Thyroid gland (tissue), 4 donors: ENCODE measurements at regions not wholly inside any gene's neighbourhood (a gene's known extent, or its start where the extent isn't known, plus 50 kb on each side); places are given as distances from the start of the nearest gene placed in this dataset.

Experiments
- DNase-seq, 2 donors: peaks; one replicate each; pipeline ENCODE4 v3.0.0-alpha.2; 2019
- H3K27ac ChIP-seq, 3 donors: fragments of 200-600 bp; sonication (generic); 1 replicate in 2 of 3; 2 replicates in 1 of 3; pipeline ENCODE4 v1.5.1; 2016 to 2019; ENCODE audit warnings: mild to moderate bottlenecking in 1 of 3, moderate library complexity in 1 of 3
- H3K27me3 ChIP-seq: fragments of 200-600 bp; sonication (generic); one replicate; pipeline ENCODE4 v1.5.1; 2019
- H3K36me3 ChIP-seq, 2 donors: fragments of 200-600 bp; sonication (generic); one replicate each; pipeline ENCODE4 v1.5.1; 2016 to 2019
- H3K4me1 ChIP-seq, 2 donors: fragments of 200-600 bp; sonication (generic); one replicate each; pipeline ENCODE4 v1.5.1; 2017 to 2019
- H3K4me3 ChIP-seq, 3 donors: fragments of 200-600 bp; sonication (generic); replicated peaks in 1 of 3; 1 replicate in 2 of 3; 2 replicates in 1 of 3; pipeline ENCODE4 v1.5.1; 2016; ENCODE audit warnings: mild to moderate bottlenecking in 1 of 3
- H3K9me3 ChIP-seq: fragments of 200-600 bp; sonication (generic); one replicate; pipeline ENCODE4 v1.5.1; 2017
- POLR2A ChIP-seq, 2 donors: fragments of 450-650 bp; IDR thresholded peaks; one replicate each; pipeline ENCODE4 v1.6.1; 2017; ENCODE audit warnings: antibody characterized with exemption in 2 of 2, mild to moderate bottlenecking in 2 of 2, moderate library complexity in 1 of 2
- WGBS, 2 donors: methylation state at CpG; one replicate each; pipeline ENCODE4 v1.1.5; 2017; 5-methylcytosine and 5-hydroxymethylcytosine counted together
- intact Hi-C: fragments of 100-400 bp; cut with DNase I; formaldehyde crosslinking; loops from one replicate; pipeline ENCODE4 v1.15.1; 2023
- TF ChIP-seq, protein P1 (sequence below), 6 experiments: fragments of 200-600 bp in 3 of 6; fragments of 450-650 bp in 3 of 6; sonication (generic) in 3 of 6; IDR thresholded peaks; one replicate each; pipeline ENCODE4 v1.5.1; 2016 to 2019; ENCODE audit warnings: antibody characterized with exemption in 6 of 6, mild to moderate bottlenecking in 2 of 6, inconsistent platforms in 1 of 6, moderate library complexity in 1 of 6

DNA sequence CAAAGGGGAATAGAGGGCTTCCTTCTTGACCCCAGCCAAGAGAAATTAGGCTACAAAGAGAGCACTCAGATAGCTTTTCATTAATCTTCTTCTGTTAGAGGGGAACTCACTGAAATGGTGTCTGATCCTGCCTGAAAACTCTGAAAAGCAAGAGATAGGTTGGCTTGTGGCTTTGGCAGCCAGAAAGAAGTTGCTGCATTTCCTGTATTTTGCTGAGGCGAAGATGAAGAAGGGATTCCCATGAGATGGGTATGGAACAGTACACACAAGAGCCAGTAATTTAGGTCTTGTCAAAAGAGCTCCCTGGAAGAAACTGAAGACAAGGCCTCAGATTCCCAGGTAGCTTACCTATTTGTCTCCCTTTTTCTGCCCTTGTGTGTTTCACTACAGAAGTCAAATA lies 120.9 kb upstream of the TARS1 start:
- H3K4me3 ChIP-seq, result no peak overlapping the region
- H3K27ac ChIP-seq, result peak overlapping the region in 2 of 3 donors; percentile 13 to 31
- WGBS, 2 donors, result 67 to 74% methylated on average over 1 of the region's 1 CpG
- no peaks in the 10 kb centered on the region for H3K4me1 ChIP-seq
- TF ChIP-seq, protein P1, sequence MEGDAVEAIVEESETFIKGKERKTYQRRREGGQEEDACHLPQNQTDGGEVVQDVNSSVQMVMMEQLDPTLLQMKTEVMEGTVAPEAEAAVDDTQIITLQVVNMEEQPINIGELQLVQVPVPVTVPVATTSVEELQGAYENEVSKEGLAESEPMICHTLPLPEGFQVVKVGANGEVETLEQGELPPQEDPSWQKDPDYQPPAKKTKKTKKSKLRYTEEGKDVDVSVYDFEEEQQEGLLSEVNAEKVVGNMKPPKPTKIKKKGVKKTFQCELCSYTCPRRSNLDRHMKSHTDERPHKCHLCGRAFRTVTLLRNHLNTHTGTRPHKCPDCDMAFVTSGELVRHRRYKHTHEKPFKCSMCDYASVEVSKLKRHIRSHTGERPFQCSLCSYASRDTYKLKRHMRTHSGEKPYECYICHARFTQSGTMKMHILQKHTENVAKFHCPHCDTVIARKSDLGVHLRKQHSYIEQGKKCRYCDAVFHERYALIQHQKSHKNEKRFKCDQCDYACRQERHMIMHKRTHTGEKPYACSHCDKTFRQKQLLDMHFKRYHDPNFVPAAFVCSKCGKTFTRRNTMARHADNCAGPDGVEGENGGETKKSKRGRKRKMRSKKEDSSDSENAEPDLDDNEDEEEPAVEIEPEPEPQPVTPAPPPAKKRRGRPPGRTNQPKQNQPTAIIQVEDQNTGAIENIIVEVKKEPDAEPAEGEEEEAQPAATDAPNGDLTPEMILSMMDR (IDR thresholded peaks at IDR 0.05), result no peak
- TF ChIP-seq POLR2A (IDR thresholded peaks at IDR 0.05), result no peak
- no peaks in the 10 kb centered on the region for H3K27me3 ChIP-seq
- no peak for DNase-seq
- H3K36me3 ChIP-seq, result no peaks in the 10 kb centered on the region
- intact Hi-C loops, result no loop called here
- no peaks in the 10 kb centered on the region for H3K9me3 ChIP-seq

DNA sequence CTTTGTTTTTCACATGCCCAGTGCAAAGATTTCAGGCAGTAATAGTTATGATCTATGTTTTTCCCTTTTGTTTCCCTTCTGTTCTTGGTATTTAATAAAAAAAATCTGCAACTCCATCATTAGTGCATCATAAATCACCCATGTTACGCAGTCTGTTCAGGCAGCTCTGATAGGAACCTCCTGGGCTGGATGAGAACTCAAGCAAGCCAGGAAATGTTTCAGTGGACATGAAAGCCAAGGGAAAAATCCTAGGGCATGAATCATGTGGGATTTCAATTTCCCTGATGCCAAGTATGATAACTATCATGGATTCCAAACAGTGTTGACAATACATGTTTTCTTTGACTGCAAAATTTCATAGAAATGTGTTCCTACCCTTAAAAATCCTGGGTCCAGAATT lies 119.7 kb upstream of the TARS1 start:
- intact Hi-C loops, result no loop called here

DNA sequence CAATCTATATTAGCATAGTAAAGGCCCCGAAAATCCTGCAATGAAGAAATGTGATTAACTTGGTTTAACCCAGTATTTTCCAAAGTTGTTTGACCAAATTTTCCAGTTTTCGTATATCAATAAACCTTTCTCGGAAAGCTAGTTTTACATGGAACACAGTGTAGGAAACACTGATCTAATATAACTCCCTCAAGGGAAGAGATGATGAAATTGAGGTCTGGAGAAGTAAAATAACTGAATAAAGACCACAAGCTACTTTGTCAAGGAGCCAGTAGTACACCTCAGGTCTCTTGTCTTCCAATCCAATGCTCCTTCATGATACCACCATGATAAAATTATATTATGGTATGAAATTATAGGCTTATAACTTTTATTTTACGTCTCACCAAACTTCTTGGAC lies 118.1 kb upstream of the TARS1 start:
- 85 to 89% methylated on average over 4 of the region's 4 CpGs for WGBS, 2 donors
- Histone ChIP-seq H3K27ac (peak overlapping the region in 1 of 3 donors; percentile 21), H3K9me3 (no peaks in the 10 kb centered on the region), H3K27me3 (no peaks in the 10 kb centered on the region), H3K4me3 (no peak overlapping the region), H3K4me1 (no peaks in the 10 kb centered on the region), H3K36me3 (no peaks in the 10 kb centered on the region)
- no peak for DNase-seq
- TF ChIP-seq, protein P1 (IDR thresholded peaks at IDR 0.05), result no peak
- no peak for TF ChIP-seq POLR2A (IDR thresholded peaks at IDR 0.05)
- intact Hi-C loops, result no loop called here

More for the DNA sequence above, 119.7 kb upstream of the TARS1 start:
- Histone ChIP-seq H3K36me3 (no peaks in the 10 kb centered on the region), H3K27me3 (no peaks in the 10 kb centered on the region), H3K9me3 (no peaks in the 10 kb centered on the region), H3K4me3 (no peak overlapping the region), H3K4me1 (no peaks in the 10 kb centered on the region), H3K27ac (peak overlapping the region in 1 of 3 donors; percentile 31)
- WGBS, 2 donors, result 69 to 75% methylated on average over 1 of the region's 1 CpG
- no peak for DNase-seq
- TF ChIP-seq POLR2A (IDR thresholded peaks at IDR 0.05), result no peak
- TF ChIP-seq, protein P1 (IDR thresholded peaks at IDR 0.05), result no peak

DNA sequence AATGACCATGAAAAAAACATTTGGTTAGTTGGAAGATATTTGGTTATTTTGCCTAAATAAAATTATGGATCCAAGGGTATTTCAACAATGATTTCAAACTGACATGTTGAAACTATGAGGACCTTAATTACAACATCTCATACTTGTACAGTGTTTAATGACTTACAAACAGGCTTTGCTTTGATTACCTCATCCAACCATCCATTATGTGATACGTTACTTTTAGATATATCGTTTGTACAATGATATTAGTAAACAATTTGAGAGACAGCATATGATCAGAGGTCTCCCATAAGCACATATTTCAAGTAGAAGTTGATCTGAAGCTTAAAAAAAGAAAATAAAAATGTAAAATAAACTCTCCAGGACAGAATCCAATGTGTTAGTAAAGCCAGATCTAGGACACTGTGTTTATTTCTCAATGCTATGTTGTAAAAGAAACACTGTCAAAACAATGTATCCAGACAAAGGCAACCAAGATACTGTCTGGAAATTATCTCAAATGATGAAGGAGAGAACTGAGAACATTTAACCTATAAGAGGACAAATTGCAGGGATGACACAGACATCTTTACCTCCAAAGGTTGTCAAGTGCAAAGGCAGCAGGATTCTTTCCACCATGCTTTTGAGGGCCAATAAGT lies 116.0 kb upstream of the TARS1 start:
- WGBS, 2 donors, result 85 to 87% methylated on average over 2 of the region's 2 CpGs
- Histone ChIP-seq H3K4me3 (no peak overlapping the region), H3K4me1 (no peaks in the 10 kb centered on the region), H3K27ac (no peak overlapping the region), H3K9me3 (no peaks in the 10 kb centered on the region), H3K36me3 (no peaks in the 10 kb centered on the region), H3K27me3 (no peaks in the 10 kb centered on the region)
- intact Hi-C loops, result no loop called here
- no peak for TF ChIP-seq POLR2A (IDR thresholded peaks at IDR 0.05)
- TF ChIP-seq, protein P1 (IDR thresholded peaks at IDR 0.05), result no peak
- DNase-seq, result no peak

DNA sequence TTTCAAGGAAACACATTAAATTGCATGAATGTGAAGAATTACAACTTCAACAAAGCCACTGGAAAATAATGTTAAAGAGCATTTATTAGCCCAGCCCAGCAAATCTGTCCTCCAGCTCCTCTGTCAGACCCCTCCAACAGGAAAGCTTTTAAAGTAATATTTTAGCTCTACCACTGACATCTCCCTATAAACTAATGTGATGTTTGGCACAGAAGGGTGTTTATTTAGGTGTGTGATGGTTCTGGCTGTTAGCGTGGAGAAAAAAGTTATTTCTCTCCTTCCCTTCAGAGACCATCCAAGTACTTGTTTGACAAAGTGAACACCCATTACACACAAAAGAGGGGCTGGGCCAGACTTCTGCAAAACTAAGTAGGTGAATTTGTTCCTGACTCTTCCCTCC lies 111.9 kb upstream of the TARS1 start:
- no peaks in the 10 kb centered on the region for H3K27me3 ChIP-seq
- H3K27ac ChIP-seq, result no peak overlapping the region
- WGBS, 2 donors, result 30 to 33% methylated on average over 1 of the region's 1 CpG
- no peaks in the 10 kb centered on the region for H3K4me1 ChIP-seq
- no peak overlapping the region for H3K4me3 ChIP-seq
- TF ChIP-seq, protein P1 (IDR thresholded peaks at IDR 0.05), result no peak
- no peak for TF ChIP-seq POLR2A (IDR thresholded peaks at IDR 0.05)
- H3K36me3 ChIP-seq, result no peaks in the 10 kb centered on the region
- no peaks in the 10 kb centered on the region for H3K9me3 ChIP-seq
- DNase-seq, result no peak
- intact Hi-C loops, result no loop called here
